Endodermal cell (in vitro differentiated cells): ENCODE measurements at regions not wholly inside any gene's neighbourhood (a gene's known extent, or its start where the extent isn't known, plus 50 kb on each side); places are given as distances from the start of the nearest gene placed in this dataset.

Source experiments
- DNase-seq: peaks from one replicate; pipeline ENCODE4 v3.0.0-alpha.2; 2017
- H3K27ac ChIP-seq: 2 replicates; pipeline ENCODE4 v1.5.1; 2013; ENCODE audit warnings: mild to moderate bottlenecking, low read depth, low read length, moderate library complexity
- H3K27me3 ChIP-seq: 2 replicates; pipeline ENCODE4 v1.6.1; 2013; ENCODE audit warnings: mild to moderate bottlenecking, low read length, moderate library complexity; ENCODE audit not compliant: insufficient read depth, control insufficient read depth, poor library complexity, severe bottlenecking
- H3K36me3 ChIP-seq: 2 replicates; pipeline ENCODE4 v1.7.0; 2013; ENCODE audit warnings: mild to moderate bottlenecking, low read length, moderate library complexity; ENCODE audit not compliant: control insufficient read depth, insufficient read depth
- H3K4me1 ChIP-seq: one replicate; pipeline ENCODE4 v1.7.0; 2013; ENCODE audit warnings: low read length; ENCODE audit not compliant: control insufficient read depth, insufficient read depth
- H3K4me3 ChIP-seq: 2 replicates; pipeline ENCODE4 v1.5.1; 2013; ENCODE audit warnings: mild to moderate bottlenecking, low read length, moderate library complexity
- H3K9ac ChIP-seq: 2 replicates; pipeline ENCODE4 v1.6.1; 2013; ENCODE audit warnings: mild to moderate bottlenecking, low read length, moderate library complexity; ENCODE audit not compliant: poor library complexity, severe bottlenecking; ENCODE audit errors: extremely low read depth
- H3K9me3 ChIP-seq: 2 replicates; pipeline ENCODE4 v1.6.1; 2013; ENCODE audit warnings: mild to moderate bottlenecking, low read length, moderate library complexity; ENCODE audit not compliant: control insufficient read depth
- H3K27ac Mint-ChIP-seq: 2 replicates; pipeline ENCODE4 v1.8.0; 2020; ENCODE audit warnings: mixed read lengths
- H3K27me3 Mint-ChIP-seq: 2 replicates; pipeline ENCODE4 v1.8.0; 2021; ENCODE audit warnings: mild to moderate bottlenecking, mixed read lengths; ENCODE audit not compliant: insufficient read depth
- H3K36me3 Mint-ChIP-seq: 2 replicates; pipeline ENCODE4 v1.8.0; 2020; ENCODE audit warnings: low read depth, mixed read lengths
- H3K4me1 Mint-ChIP-seq: 2 replicates; pipeline ENCODE4 v1.8.0; 2020; ENCODE audit warnings: mixed read lengths
- H3K4me3 Mint-ChIP-seq: 2 replicates; pipeline ENCODE4 v1.8.0; 2020; ENCODE audit warnings: mild to moderate bottlenecking, moderate library complexity, mixed read lengths
- H3K9me3 Mint-ChIP-seq: 2 replicates; pipeline ENCODE4 v1.8.0; 2020; ENCODE audit warnings: mild to moderate bottlenecking, mixed read lengths
- CTCF ChIP-seq: fragments of 200-600 bp; sonication (generic); conservative IDR thresholded peaks from 2 replicates; pipeline ENCODE4 v1.5.0; 2021; ENCODE audit warnings: antibody characterized with exemption, mild to moderate bottlenecking
- WGBS, 2 experiments: methylation state at CpG; one replicate each; pipeline versions ENCODE4 v1.1.5 to v1.1.7; 2013; ENCODE audit warnings: missing lambda C conversion rate in 2 of 2, mixed read lengths in 1 of 2; ENCODE audit not compliant: insufficient coverage in 1 of 2, insufficient read length in 1 of 2; 5-methylcytosine and 5-hydroxymethylcytosine counted together

DNA sequence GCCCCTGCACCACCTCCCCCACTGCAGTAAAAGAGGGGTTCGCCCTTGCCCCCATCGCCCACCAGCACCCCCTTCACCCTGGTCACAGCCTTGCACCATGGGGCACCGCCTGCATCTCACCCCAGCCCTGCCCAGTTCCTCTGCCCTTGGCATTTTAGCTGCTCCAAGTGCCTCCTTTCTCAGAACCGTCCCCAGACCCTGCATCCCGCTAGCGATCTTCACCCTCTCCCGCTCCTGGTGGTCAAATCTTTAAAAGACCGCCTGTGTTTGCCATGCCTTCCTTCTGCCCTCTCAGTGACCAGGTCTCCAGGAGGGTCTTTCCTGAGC, 114.7 kb upstream of the OTOS start:
- 90 to 92% methylated on average over 5 to 8 of the region's 8 CpGs for WGBS, 2 experiments
- Mint-ChIP-seq H3K27ac (no peak overlapping the region), H3K4me3 (no peak overlapping the region), H3K9me3 (peaks cover 10% of the 10 kb centered on the region), H3K27me3 (peaks cover 3% of the 10 kb centered on the region), H3K4me1 (no peaks in the 10 kb centered on the region), H3K36me3 (no peaks in the 10 kb centered on the region)
- no peaks in the 10 kb centered on the region for H3K36me3 ChIP-seq
- TF ChIP-seq CTCF = no peak
- no peaks in the 10 kb centered on the region for H3K27me3 ChIP-seq
- H3K4me1 ChIP-seq = no peaks in the 10 kb centered on the region
- DNase-seq = no peak
- H3K4me3 ChIP-seq = no peak overlapping the region
- H3K9me3 ChIP-seq = peaks cover 8% of the 10 kb centered on the region
- H3K9ac ChIP-seq = no peak overlapping the region
- no peak overlapping the region for H3K27ac ChIP-seq

DNA sequence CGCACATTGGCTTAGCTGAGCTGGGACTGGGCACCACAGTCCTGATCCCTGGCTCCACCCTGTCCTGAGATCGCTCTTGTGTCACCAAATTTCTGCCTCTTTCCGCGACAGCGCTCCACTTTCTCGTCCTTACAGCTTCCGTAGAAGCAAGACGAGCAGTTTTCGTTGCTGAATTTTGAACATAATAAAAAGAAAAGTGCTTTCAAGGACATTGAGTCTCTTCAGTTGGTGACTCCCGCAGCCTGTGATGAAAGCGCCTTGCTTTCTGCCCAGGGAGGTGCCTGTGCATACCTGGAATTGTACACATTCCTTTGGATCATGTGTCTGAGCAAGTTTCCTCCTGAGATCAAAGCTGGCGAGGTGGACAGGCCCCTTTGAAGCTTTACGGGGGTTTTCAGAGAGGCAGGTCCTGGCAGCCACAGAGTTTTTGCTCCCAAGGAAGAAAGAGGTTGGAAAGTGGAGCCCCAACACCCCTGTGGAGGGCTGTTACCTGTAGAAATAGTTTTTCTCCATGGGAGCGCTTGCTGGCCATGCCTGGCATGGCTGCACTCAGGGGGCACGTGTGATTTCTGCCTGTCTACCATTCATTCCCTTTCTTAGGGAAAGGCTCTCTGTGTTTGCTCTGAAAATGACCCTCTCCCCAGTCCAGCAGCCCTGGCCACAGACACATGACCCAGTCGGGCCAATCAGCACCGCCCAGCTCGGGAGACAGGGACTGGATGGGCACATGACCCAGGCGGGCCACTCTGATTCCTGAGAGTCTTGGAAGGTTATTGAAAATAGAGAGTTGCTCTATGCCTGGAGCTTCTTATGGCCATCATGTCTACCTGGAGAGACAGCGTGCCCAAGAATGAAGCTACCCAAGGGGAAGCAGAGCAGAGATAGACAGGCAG, 115.6 kb upstream of the OTOS start:
- peak; percentile 63 for DNase-seq
- H3K27ac ChIP-seq = no peak overlapping the region
- no peaks in the 10 kb centered on the region for H3K36me3 ChIP-seq
- peaks cover 18% of the 10 kb centered on the region for H3K9me3 Mint-ChIP-seq
- no peak overlapping the region for H3K9ac ChIP-seq
- no peaks in the 10 kb centered on the region for H3K27me3 ChIP-seq
- TF ChIP-seq CTCF = no peak
- H3K4me1 ChIP-seq = no peaks in the 10 kb centered on the region
- H3K9me3 ChIP-seq = peaks cover 8% of the 10 kb centered on the region
- H3K27me3 Mint-ChIP-seq = peaks cover 3% of the 10 kb centered on the region
- WGBS, 2 experiments = 81 to 86% methylated on average over 13 to 20 of the region's 20 CpGs
- no peak overlapping the region for H3K4me3 Mint-ChIP-seq
- peak overlapping the region; percentile 55 for H3K27ac Mint-ChIP-seq
- no peaks in the 10 kb centered on the region for H3K36me3 Mint-ChIP-seq
- no peaks in the 10 kb centered on the region for H3K4me1 Mint-ChIP-seq
- H3K4me3 ChIP-seq = no peak overlapping the region

GRCh38 chr2:240256704-240257637, 116.5 kb upstream of the OTOS start:
- peaks cover 5% of the 10 kb centered on the region for H3K27me3 Mint-ChIP-seq
- no peaks in the 10 kb centered on the region for H3K36me3 Mint-ChIP-seq
- H3K27me3 ChIP-seq = no peaks in the 10 kb centered on the region
- H3K9me3 ChIP-seq = peaks cover 10% of the 10 kb centered on the region
- no peak overlapping the region for H3K4me3 Mint-ChIP-seq
- no peaks in the 10 kb centered on the region for H3K4me1 Mint-ChIP-seq
- TF ChIP-seq CTCF = peak; percentile 22
- peaks cover 27% of the 10 kb centered on the region for H3K9me3 Mint-ChIP-seq
- no peaks in the 10 kb centered on the region for H3K36me3 ChIP-seq
- H3K27ac Mint-ChIP-seq = no peak overlapping the region
- no peak overlapping the region for H3K9ac ChIP-seq
- H3K4me1 ChIP-seq = no peaks in the 10 kb centered on the region
- peak; percentile 40 for DNase-seq
- H3K27ac ChIP-seq = no peak overlapping the region
- no peak overlapping the region for H3K4me3 ChIP-seq
- 95 to 97% methylated on average over 21 to 26 of the region's 26 CpGs for WGBS, 2 experiments
